KBM-7 (cell line): ENCODE measurements at regions not wholly inside any gene's neighbourhood (a gene's known extent, or its start where the extent isn't known, plus 50 kb on each side); places are given as distances from the start of the nearest gene placed in this dataset.
"Not testable (repeated sequence)": the region's sequence is repeated elsewhere in the genome, so short reads cannot be mapped to it uniquely, and the experiment has no call there.

ENCODE experiments used
- DNase-seq: peaks from one replicate; pipeline ENCODE4 v3.0.0-alpha.2; 2015
- in situ Hi-C: fragments of 300-500 bp; cut with MboI; formaldehyde crosslinking; loops from 2 replicates; pipeline ENCODE4 v1.14.3; 2020; ENCODE audit warnings: low sequenced_read_pairs, low pct_unique_long_range_greater_than_20kb, mixed read lengths

GRCh38 chr2:31748746-31749145, 168.0 kb upstream of the SRD5A2 start:
- DNase-seq, in situ Hi-C loops: not testable (repeated sequence)

- DNase-seq = no peak
- in situ Hi-C loops = no loop called here
These were observed 167.3 kb upstream of the SRD5A2 start for GRCh38 chr2:31748041-31748440.

- DNase-seq = no peak
- in situ Hi-C loops = no loop called here
These were observed 158.4 kb upstream of the SRD5A2 start for GRCh38 chr2:31739161-31739560.

GRCh38 chr2:31736695-31737454, 156.1 kb upstream of the SRD5A2 start:
- in situ Hi-C loops = no loop called here
- peak; percentile 19 for DNase-seq

DNA sequence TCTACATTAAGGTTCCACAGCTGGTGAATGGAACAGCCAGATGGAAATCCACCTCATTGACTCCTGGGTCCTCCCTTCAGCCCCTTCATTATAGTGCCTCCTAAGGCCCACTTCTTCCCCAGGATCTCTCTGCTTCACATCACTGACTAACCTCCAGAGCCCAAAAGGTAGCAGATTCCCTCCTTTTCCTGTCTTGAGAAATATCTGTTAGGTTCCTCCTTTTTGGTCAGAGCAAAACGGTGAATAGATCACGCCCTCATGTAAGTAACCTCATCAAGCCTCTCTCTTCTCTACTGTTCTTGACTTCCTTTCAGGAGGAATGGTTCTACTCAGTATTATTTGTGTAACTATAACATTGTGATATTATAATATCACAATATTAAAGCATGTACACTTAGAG, 155.0 kb upstream of the SRD5A2 start:
- in situ Hi-C loops = no loop called here
- peak; percentile 43 for DNase-seq

GRCh38 chr2:31729442-31730092, 148.8 kb upstream of the SRD5A2 start:
- peak; percentile 44 for DNase-seq
- in situ Hi-C loops = no loop called here

GRCh38 chr2:31729065-31729439, 148.3 kb upstream of the SRD5A2 start:
- in situ Hi-C loops = no loop called here
- DNase-seq = no peak

DNA sequence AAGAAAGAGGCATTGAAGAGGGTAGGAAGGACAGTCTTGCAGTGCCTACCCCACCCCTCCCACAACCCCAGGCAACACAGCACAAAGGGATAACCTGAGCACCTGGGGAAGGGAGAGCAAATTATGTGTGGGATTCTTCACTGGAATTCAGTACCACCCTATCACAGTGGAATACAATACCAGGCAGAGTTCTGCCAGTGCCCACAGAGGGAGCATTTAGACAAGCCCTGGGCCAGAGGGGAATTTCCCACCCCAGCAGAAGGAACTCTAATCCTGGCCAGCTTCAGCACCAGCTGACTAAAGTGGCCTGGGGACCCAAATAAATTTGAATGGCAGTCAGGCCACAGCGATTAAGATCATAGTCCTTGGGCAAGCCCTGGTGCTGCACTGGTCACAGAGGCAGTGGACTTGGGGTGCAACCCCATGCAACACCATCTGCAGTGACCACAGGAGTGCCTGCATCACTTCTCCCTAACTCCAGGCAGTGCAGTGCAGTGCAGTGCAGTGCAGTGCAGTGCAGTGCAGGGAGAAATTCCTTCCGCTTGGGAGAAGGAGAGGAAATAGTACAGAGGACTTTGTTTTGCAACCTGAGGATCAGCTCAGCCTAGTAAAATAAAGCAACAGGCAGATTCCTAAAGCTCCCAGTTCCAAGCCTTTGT, 147.8 kb upstream of the SRD5A2 start:
- in situ Hi-C loops = no loop called here
- no peak for DNase-seq

DNA sequence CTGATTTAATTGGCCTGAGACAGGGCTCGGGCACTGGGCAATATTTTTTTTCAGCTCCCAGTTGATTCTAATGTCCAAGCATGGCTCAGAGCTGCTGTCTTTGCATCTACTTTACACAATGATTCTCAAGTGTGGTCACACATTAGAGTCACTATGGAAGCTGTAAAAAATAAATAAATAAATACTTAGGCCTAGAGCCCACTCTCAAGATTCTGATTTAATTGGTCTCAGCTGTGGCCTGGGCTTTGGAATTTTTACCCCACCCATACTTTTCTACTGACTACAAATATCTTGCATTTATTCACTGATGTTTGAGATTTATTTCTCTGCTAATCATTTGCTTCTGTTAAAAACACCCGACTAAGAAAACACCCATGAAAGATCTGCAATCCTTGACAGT, 145.7 kb upstream of the SRD5A2 start:
- in situ Hi-C loops = no loop called here
- DNase-seq = no peak

- DNase-seq = no peak
- in situ Hi-C loops = no loop called here
These were observed 144.7 kb upstream of the SRD5A2 start for GRCh38 chr2:31725444-31725843.

GRCh38 chr2:31711737-31712136, 131.0 kb upstream of the SRD5A2 start:
- no peak for DNase-seq
- in situ Hi-C loops = no loop called here

DNA sequence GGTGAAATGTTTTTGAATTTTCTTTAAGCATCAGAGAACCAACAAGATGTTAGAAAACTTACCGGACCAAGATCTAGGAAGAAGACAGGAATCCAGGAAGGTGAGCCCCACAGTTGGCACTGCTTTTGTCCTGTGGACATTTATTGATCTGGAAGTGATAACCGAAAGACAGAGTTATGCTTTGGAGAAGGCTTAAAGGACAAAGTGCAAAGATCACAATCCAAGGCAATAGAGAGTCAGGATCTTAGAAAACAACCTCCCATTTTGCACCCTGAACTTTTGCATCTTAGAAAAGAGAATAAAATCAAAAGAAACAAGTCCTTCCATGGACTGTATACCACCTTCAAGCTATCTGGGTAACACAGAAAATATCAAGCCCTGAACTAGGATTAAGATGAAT, 129.4 kb upstream of the SRD5A2 start:
- in situ Hi-C loops = no loop called here

GRCh38 chr2:31707992-31708391, 127.3 kb upstream of the SRD5A2 start:
- in situ Hi-C loops = no loop called here
- no peak for DNase-seq

More for the DNA sequence above, 129.4 kb upstream of the SRD5A2 start:
- no peak for DNase-seq

- in situ Hi-C loops = no loop called here
- DNase-seq = no peak
These were observed 123.9 kb upstream of the SRD5A2 start for GRCh38 chr2:31704561-31705212.

DNA sequence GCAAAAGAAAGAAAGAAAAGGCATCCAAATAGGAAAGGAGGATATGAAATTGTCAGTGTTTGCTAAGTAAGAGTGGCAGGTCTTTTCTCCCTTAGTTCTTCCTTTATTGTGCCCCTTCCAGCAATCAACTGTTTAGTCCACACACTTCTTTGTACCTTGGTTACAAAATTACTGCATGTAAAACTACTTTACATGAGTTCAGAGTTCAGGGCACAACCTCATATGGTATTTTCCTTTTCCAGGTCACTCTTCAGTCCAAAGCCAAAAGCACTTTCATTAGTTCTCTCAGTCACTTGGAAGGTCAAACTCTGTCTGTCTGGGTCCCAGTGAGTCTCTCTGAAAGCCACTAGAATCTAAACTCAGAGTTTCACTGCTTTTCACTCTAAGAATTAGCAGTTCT, 122.5 kb upstream of the SRD5A2 start:
- no peak for DNase-seq
- in situ Hi-C loops = no loop called here

- DNase-seq = no peak
- in situ Hi-C loops = no loop called here
These were observed 118.0 kb upstream of the SRD5A2 start for GRCh38 chr2:31698722-31699121.

GRCh38 chr2:31696068-31696467, 115.3 kb upstream of the SRD5A2 start:
- in situ Hi-C loops = no loop called here
- no peak for DNase-seq

DNA sequence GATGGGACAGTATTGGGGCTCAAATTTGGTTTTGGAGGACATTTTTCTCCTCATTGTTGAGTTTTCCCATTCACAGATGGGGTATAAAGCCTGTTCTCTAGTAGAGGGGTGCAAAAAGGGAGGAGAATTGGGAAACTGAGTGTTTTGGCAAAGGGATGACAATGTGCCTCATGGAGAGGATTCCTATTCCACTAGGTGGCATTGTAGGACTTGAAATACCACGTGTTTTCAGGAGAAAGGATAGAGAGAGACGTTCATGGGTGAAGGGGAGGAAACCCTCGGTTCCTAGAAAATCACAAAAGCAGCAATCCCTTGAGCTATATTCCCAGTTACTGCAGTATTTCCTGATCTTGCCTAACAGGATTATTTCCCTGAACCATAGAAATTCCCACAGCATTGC, 113.7 kb upstream of the SRD5A2 start:
- peak; percentile 62 for DNase-seq
- in situ Hi-C loops = no loop called here

- in situ Hi-C loops = no loop called here
- no peak for DNase-seq
These were observed 113.1 kb upstream of the SRD5A2 start for GRCh38 chr2:31693882-31694281.

GRCh38 chr2:31688282-31688681, 107.5 kb upstream of the SRD5A2 start:
- in situ Hi-C loops = no loop called here

More at GRCh38 chr2:31688282-31688681, 107.5 kb upstream of the SRD5A2 start:
- peak; percentile 32 for DNase-seq
